ENCODE measurements at regions not wholly inside any gene's neighbourhood (a gene's known extent, or its start where the extent isn't known, plus 50 kb on each side); places are given as distances from the start of the nearest gene placed in this dataset.

- H3K9me3 Mint-ChIP-seq, result no peaks in the 10 kb centered on the region
- ATAC-seq (no peak), DNase-seq (ENCODE audit: low spot score) (no peak)
- H3K27ac Mint-ChIP-seq, result no peak overlapping the region
- H3K27me3 Mint-ChIP-seq, result peaks cover 15 to 31% of the 10 kb centered on the region in 2 donors
- H3K36me3 Mint-ChIP-seq, result no peaks in the 10 kb centered on the region
- H3K4me3 Mint-ChIP-seq, result no peak overlapping the region
- H3K4me1 Mint-ChIP-seq (ENCODE audit: low read depth in 2 of 2), result no peaks in the 10 kb centered on the region
These were observed 55.0 kb upstream of the APC start for GRCh38 chr5:112682621-112683061.

GRCh38 chr5:112684121-112684520, 53.6 kb upstream of the APC start:
- no peaks in the 10 kb centered on the region for H3K4me1 Mint-ChIP-seq (ENCODE audit: low read depth in 2 of 2)
- no peak for DNase-seq (ENCODE audit: low spot score)
- no peak overlapping the region for H3K4me3 Mint-ChIP-seq
- H3K9me3 Mint-ChIP-seq, result no peaks in the 10 kb centered on the region
- peaks cover 12 to 37% of the 10 kb centered on the region in 2 donors for H3K27me3 Mint-ChIP-seq
- no peak for ATAC-seq
- H3K27ac Mint-ChIP-seq, result no peak overlapping the region
- H3K36me3 Mint-ChIP-seq, result no peaks in the 10 kb centered on the region

GRCh38 chr5:112684737-112685136, 52.9 kb upstream of the APC start:
- Mint-ChIP-seq H3K4me3 (no peak overlapping the region), H3K27ac (no peak overlapping the region), H3K4me1 (ENCODE audit: low read depth in 2 of 2) (no peaks in the 10 kb centered on the region), H3K9me3 (no peaks in the 10 kb centered on the region), H3K27me3 (peaks cover 12 to 39% of the 10 kb centered on the region in 2 donors), H3K36me3 (no peaks in the 10 kb centered on the region)
- DNase-seq (ENCODE audit: low spot score) (no peak), ATAC-seq (no peak)

GRCh38 chr5:112685386-112685785, 52.3 kb upstream of the APC start:
- H3K27ac Mint-ChIP-seq, result no peak overlapping the region
- no peak overlapping the region for H3K4me3 Mint-ChIP-seq
- H3K27me3 Mint-ChIP-seq, result peaks cover 18 to 41% of the 10 kb centered on the region in 2 donors
- no peak for ATAC-seq
- H3K36me3 Mint-ChIP-seq, result no peaks in the 10 kb centered on the region
- no peaks in the 10 kb centered on the region for H3K9me3 Mint-ChIP-seq
- no peaks in the 10 kb centered on the region for H3K4me1 Mint-ChIP-seq (ENCODE audit: low read depth in 2 of 2)
- DNase-seq (ENCODE audit: low spot score), result no peak

- Mint-ChIP-seq H3K27me3 (peaks cover 21 to 39% of the 10 kb centered on the region in 2 donors), H3K4me3 (no peak overlapping the region)
These were observed 51.8 kb upstream of the APC start for GRCh38 chr5:112685931-112686330.

GRCh38 chr5:112686675-112687074, 51.0 kb upstream of the APC start:
- H3K27me3 Mint-ChIP-seq, result peaks cover 21 to 41% of the 10 kb centered on the region in 2 donors

More at GRCh38 chr5:112685931-112686330, 51.8 kb upstream of the APC start:
- Mint-ChIP-seq H3K4me1 (ENCODE audit: low read depth in 2 of 2) (no peaks in the 10 kb centered on the region), H3K36me3 (no peaks in the 10 kb centered on the region), H3K9me3 (no peaks in the 10 kb centered on the region), H3K27ac (no peak overlapping the region)
- no peak for ATAC-seq
- DNase-seq (ENCODE audit: low spot score), result no peak

GRCh38 chr5:112687306-112687705, 50.4 kb upstream of the APC start:
- Mint-ChIP-seq H3K9me3 (no peaks in the 10 kb centered on the region), H3K4me1 (ENCODE audit: low read depth in 2 of 2) (no peaks in the 10 kb centered on the region), H3K36me3 (no peaks in the 10 kb centered on the region), H3K27me3 (peaks cover 28 to 42% of the 10 kb centered on the region in 2 donors), H3K27ac (no peak overlapping the region), H3K4me3 (no peak overlapping the region)
- ATAC-seq, result no peak
- DNase-seq (ENCODE audit: low spot score), result no peak

More at GRCh38 chr5:112686675-112687074, 51.0 kb upstream of the APC start:
- DNase-seq (ENCODE audit: low spot score) (no peak), ATAC-seq (no peak)
- Mint-ChIP-seq H3K36me3 (no peaks in the 10 kb centered on the region), H3K9me3 (no peaks in the 10 kb centered on the region), H3K4me1 (ENCODE audit: low read depth in 2 of 2) (no peaks in the 10 kb centered on the region), H3K4me3 (no peak overlapping the region), H3K27ac (no peak overlapping the region)

Measured in natural killer cell treated with Interleukin-12 subunit alpha and Interleukin-12 subunit beta and Interleukin-15 and Interleukin-18, amount 100 ng/mL, for 72 hours (primary cell).